ENCODE measurements at regions not wholly inside any gene's neighbourhood (a gene's known extent, or its start where the extent isn't known, plus 50 kb on each side); places are given as distances from the start of the nearest gene placed in this dataset.

DNA sequence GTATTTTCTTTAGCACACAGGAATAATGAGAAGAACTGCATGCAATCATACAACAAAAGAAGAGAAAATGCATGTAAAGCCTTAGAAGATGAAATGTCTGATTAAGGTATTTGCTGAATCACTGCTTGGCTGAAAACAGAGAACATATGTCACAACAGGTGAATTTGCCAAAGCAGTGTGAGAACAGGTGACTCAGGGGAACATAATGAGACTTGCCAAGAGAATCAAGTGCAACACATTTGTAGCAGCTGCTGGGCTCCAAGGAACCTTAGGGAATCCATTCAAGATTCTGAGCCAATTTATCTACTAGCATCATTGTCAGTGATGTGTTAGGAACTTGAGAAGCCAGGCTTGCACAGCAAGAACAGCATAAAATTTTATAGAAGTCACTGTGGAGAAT lies 273.1 kb downstream of the PCDH20 start:
- TF ChIP-seq POLR2A (IDR thresholded peaks at IDR 0.05), result no peak
- TF ChIP-seq, protein P1, sequence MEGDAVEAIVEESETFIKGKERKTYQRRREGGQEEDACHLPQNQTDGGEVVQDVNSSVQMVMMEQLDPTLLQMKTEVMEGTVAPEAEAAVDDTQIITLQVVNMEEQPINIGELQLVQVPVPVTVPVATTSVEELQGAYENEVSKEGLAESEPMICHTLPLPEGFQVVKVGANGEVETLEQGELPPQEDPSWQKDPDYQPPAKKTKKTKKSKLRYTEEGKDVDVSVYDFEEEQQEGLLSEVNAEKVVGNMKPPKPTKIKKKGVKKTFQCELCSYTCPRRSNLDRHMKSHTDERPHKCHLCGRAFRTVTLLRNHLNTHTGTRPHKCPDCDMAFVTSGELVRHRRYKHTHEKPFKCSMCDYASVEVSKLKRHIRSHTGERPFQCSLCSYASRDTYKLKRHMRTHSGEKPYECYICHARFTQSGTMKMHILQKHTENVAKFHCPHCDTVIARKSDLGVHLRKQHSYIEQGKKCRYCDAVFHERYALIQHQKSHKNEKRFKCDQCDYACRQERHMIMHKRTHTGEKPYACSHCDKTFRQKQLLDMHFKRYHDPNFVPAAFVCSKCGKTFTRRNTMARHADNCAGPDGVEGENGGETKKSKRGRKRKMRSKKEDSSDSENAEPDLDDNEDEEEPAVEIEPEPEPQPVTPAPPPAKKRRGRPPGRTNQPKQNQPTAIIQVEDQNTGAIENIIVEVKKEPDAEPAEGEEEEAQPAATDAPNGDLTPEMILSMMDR (IDR thresholded peaks at IDR 0.05), result no peak

Measured in breast epithelium (tissue), 3 donors.